Fibroblast of lung (primary cell): ENCODE measurements at regions not wholly inside any gene's neighbourhood (a gene's known extent, or its start where the extent isn't known, plus 50 kb on each side); places are given as distances from the start of the nearest gene placed in this dataset.

Experiments
- DNase-seq, 2 donors: peaks; one replicate each; pipeline versions ENCODE4 v3.0.0 to v3.0.0-alpha.2; 2010; ENCODE audit warnings: low read depth in 2 of 2
- H2AFZ ChIP-seq: 2 replicates; pipeline ENCODE4 v1.5.1; 2012; ENCODE audit warnings: low read length, control low read depth, inconsistent platforms
- H3K27ac ChIP-seq: 2 replicates; pipeline ENCODE4 v1.5.1; 2011; ENCODE audit warnings: low read length, control low read depth; ENCODE audit not compliant: insufficient read depth
- H3K27me3 ChIP-seq: 2 replicates; pipeline ENCODE4 v1.5.1; 2011; ENCODE audit warnings: mild to moderate bottlenecking, low read length; ENCODE audit not compliant: control insufficient read depth, insufficient read depth
- H3K36me3 ChIP-seq: 2 replicates; pipeline ENCODE4 v1.5.1; 2011; ENCODE audit warnings: low read length; ENCODE audit not compliant: control insufficient read depth, insufficient read depth
- H3K4me1 ChIP-seq: 2 replicates; pipeline ENCODE4 v1.5.1; 2011; ENCODE audit warnings: low read length; ENCODE audit not compliant: control insufficient read depth, insufficient read depth; ENCODE audit errors: extremely low read depth
- H3K4me2 ChIP-seq: 2 replicates; pipeline ENCODE4 v1.5.1; 2011; ENCODE audit warnings: low read length, control low read depth; ENCODE audit not compliant: insufficient read depth; ENCODE audit errors: extremely low read depth
- H3K4me3 ChIP-seq, 4 experiments: fragments of 200-600 bp in 1 of 4; sonication (generic) in 1 of 4; replicated peaks in 1 of 4; 2 replicates each; pipeline ENCODE4 v1.5.1; 2011 to 2016; ENCODE audit warnings: low read length in 4 of 4, low read depth in 3 of 4, mild to moderate bottlenecking in 3 of 4, control low read depth in 2 of 4, inconsistent platforms in 1 of 4, mixed read lengths in 1 of 4; ENCODE audit not compliant: insufficient read depth in 1 of 4; ENCODE audit errors: control extremely low read depth in 1 of 4
- H3K79me2 ChIP-seq: 2 replicates; pipeline ENCODE4 v1.5.1; 2012; ENCODE audit warnings: mild to moderate bottlenecking, low read length, inconsistent platforms; ENCODE audit not compliant: control insufficient read depth, insufficient read depth
- H3K9ac ChIP-seq: 2 replicates; pipeline ENCODE4 v1.5.1; 2011; ENCODE audit warnings: mild to moderate bottlenecking, low read length, control low read depth; ENCODE audit not compliant: insufficient read depth
- H3K9me3 ChIP-seq: 2 replicates; pipeline ENCODE4 v1.5.1; 2012; ENCODE audit warnings: low read depth, low read length; ENCODE audit not compliant: control insufficient read depth, insufficient read depth
- H4K20me1 ChIP-seq: 2 replicates; pipeline ENCODE4 v1.5.1; 2011; ENCODE audit warnings: low read length; ENCODE audit not compliant: control insufficient read depth, insufficient read depth; ENCODE audit errors: extremely low read depth
- EZH2 ChIP-seq: IDR thresholded peaks from 2 replicates; pipeline ENCODE4 v1.5.1; 2012; ENCODE audit warnings: low read length, control low read depth, mild to moderate bottlenecking; ENCODE audit errors: missing control alignments
- TF ChIP-seq, protein P1 (sequence below), 2 donors: IDR thresholded peaks in 1 of 2; conservative IDR thresholded peaks in 1 of 2; 1 replicate in 1 of 2; 2 replicates in 1 of 2; pipeline ENCODE4 v1.5.1; 2011 to 2012; ENCODE audit warnings: low read length in 2 of 2, control low read depth in 1 of 2, inconsistent platforms in 1 of 2, low read depth in 1 of 2, mild to moderate bottlenecking in 1 of 2

- Histone ChIP-seq H2AFZ (no peak overlapping the region), H3K9ac (no peak overlapping the region), H3K4me3 (no peak overlapping the region), H3K4me1 (no peaks in the 10 kb centered on the region), H3K27ac (no peak overlapping the region), H3K27me3 (no peaks in the 10 kb centered on the region), H3K79me2 (no peaks in the 10 kb centered on the region), H3K4me2 (no peak overlapping the region), H3K9me3 (no peaks in the 10 kb centered on the region), H4K20me1 (no peaks in the 10 kb centered on the region), H3K36me3 (no peaks in the 10 kb centered on the region)
- TF ChIP-seq, protein P1, sequence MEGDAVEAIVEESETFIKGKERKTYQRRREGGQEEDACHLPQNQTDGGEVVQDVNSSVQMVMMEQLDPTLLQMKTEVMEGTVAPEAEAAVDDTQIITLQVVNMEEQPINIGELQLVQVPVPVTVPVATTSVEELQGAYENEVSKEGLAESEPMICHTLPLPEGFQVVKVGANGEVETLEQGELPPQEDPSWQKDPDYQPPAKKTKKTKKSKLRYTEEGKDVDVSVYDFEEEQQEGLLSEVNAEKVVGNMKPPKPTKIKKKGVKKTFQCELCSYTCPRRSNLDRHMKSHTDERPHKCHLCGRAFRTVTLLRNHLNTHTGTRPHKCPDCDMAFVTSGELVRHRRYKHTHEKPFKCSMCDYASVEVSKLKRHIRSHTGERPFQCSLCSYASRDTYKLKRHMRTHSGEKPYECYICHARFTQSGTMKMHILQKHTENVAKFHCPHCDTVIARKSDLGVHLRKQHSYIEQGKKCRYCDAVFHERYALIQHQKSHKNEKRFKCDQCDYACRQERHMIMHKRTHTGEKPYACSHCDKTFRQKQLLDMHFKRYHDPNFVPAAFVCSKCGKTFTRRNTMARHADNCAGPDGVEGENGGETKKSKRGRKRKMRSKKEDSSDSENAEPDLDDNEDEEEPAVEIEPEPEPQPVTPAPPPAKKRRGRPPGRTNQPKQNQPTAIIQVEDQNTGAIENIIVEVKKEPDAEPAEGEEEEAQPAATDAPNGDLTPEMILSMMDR (conservative IDR thresholded peaks at IDR 0.05 in 1 of 2, IDR thresholded peaks at IDR 0.05 in 1 of 2; ENCODE audit: low read depth in 1 of 2, low read length in 2 of 2) = no peak
- TF ChIP-seq EZH2 = no peak
- no peak for DNase-seq
Measured at GRCh38 chr4:13859423-13859822, 231.9 kb upstream of the BOD1L1 start.

DNA sequence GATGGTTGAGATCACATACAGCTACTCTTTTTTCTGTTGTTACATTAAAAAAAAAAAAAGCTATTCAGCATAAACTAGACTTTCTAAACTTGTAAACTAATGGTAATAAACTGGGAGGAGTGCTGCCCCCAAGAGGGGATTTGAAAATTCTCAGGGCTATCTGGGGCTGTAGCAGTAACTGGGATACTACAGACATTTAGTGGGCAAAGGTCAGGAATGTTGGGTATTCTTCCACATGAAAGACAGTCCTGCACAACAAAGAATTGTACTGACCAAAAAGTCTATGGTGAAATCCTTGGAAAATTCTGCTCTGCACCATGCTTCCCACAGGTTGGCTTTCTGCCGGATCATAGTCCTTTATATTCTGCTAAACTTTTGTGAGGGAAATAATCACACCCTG lies 232.6 kb upstream of the BOD1L1 start:
- Histone ChIP-seq H3K9ac (no peak overlapping the region), H3K27me3 (no peaks in the 10 kb centered on the region), H4K20me1 (no peaks in the 10 kb centered on the region), H2AFZ (no peak overlapping the region), H3K36me3 (no peaks in the 10 kb centered on the region), H3K4me3 (no peak overlapping the region), H3K4me2 (no peak overlapping the region), H3K9me3 (no peaks in the 10 kb centered on the region), H3K4me1 (no peaks in the 10 kb centered on the region), H3K27ac (no peak overlapping the region), H3K79me2 (no peaks in the 10 kb centered on the region)
- TF ChIP-seq, protein P1 (conservative IDR thresholded peaks at IDR 0.05 in 1 of 2, IDR thresholded peaks at IDR 0.05 in 1 of 2; ENCODE audit: low read depth in 1 of 2, low read length in 2 of 2) = peak in 1 of 2 donors; percentile 10
- no peak for TF ChIP-seq EZH2
- DNase-seq = no peak

DNA sequence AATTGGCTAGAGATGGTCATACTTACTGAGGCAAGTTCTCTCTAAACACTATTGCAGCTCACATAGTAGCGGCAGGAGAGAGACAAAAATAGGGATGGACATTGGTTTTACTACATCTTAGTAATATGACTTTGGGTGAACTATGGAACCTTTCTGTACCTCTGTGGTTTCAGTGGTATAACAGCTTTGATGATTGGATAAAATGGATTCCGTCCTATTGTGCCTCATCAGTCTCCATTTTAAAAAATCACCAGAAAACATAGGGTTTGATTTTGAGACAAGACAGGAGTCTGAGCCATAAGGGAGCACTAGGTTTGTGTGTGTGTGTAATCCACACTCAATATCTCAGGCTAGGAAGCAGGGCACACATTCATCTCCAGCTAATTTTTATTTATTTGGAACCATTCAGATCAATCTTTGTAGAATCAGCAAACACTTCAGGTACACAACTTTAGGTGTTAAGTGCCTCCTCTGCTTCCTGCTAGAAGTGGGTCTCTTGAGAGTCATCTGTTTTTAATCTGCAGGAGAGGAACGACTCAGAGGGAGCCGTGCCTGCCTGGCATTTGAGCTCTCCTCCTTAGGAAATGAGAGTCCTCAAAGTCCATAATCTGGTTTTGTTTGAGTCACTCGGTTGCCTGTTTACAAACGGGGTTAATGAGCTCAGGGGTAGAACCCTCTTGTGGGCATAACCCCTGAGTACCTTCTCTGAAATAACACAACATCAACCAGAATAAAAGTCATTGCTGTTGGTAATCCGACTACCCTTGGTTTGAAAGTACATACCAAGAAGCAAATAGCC lies 238.5 kb upstream of the BOD1L1 start:
- Histone ChIP-seq H3K4me1 (no peaks in the 10 kb centered on the region), H3K9me3 (no peaks in the 10 kb centered on the region), H3K27ac (no peak overlapping the region), H3K27me3 (no peaks in the 10 kb centered on the region), H3K4me2 (no peak overlapping the region), H3K36me3 (no peaks in the 10 kb centered on the region), H2AFZ (no peak overlapping the region), H4K20me1 (no peaks in the 10 kb centered on the region), H3K4me3 (no peak overlapping the region), H3K79me2 (no peaks in the 10 kb centered on the region), H3K9ac (no peak overlapping the region)
- TF ChIP-seq EZH2 = no peak
- TF ChIP-seq, protein P1 (conservative IDR thresholded peaks at IDR 0.05 in 1 of 2, IDR thresholded peaks at IDR 0.05 in 1 of 2; ENCODE audit: low read depth in 1 of 2, low read length in 2 of 2) = no peak
- DNase-seq = peak; percentile 17 to 54
